ENCODE measurements at regions not wholly inside any gene's neighbourhood (a gene's known extent, or its start where the extent isn't known, plus 50 kb on each side); places are given as distances from the start of the nearest gene placed in this dataset.

- TF ChIP-seq CTCF (IDR thresholded peaks at IDR 0.05; ENCODE audit: borderline replicate concordance, extremely low read depth, low read length, poor library complexity, severe bottlenecking) (no peak), EZH2 (IDR thresholded peaks at IDR 0.05; ENCODE audit: borderline replicate concordance, low read depth, low read length, severe bottlenecking) (no peak)
These were observed 124.2 kb downstream of the ASB7 start for GRCh38 chr15:100726421-100727190.
